Frontal cortex (tissue), 3 donors: ENCODE measurements at regions not wholly inside any gene's neighbourhood (a gene's known extent, or its start where the extent isn't known, plus 50 kb on each side); places are given as distances from the start of the nearest gene placed in this dataset.
"Not testable (repeated sequence)": the region's sequence is repeated elsewhere in the genome, so short reads cannot be mapped to it uniquely, and the experiment has no call there.

ENCODE experiments used
- DNase-seq, 2 donors: peaks; one replicate each; pipeline ENCODE4 v3.0.0; 2012; ENCODE audit warnings: low spot score in 2 of 2
- FAIRE-seq: peaks from 2 replicates; lab custom pipeline; 2012; peaks lifted over from hg19 to GRCh38; lab: Jason Lieb, UNC
- donor health status: control.
- donor health status: control.
- donor health status: control.

DNA sequence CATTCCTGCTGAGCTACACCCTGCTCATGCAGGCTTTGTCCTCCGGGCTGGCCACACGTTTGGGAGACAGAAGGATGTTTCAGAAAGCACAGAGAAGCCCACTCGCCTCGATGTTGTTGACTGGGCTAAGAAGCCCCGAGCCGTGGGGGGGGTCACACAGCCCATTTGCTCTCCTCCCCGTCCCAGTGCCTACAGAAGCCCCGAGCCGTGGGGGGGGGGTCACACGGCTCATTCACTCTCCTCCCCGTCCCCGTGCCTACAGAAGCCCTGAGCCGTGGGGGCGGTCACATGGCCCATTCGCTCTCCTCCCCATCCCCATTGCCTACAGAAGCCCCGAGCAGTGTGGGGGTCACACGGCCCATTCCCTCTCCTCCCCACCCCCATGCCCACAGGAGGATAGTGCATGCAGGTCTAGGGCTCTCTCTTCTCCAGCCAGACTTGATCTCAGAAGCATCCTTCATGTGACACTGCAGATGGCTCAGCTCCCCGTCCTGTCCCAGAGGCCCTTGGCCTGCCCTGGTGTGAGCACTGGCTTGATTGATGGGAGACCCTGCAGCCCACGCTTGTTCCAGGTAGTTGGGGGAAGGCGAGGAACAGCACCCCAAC, 72.9 kb downstream of the NPIPB11 start:
- FAIRE-seq, DNase-seq: not testable (repeated sequence)

DNA sequence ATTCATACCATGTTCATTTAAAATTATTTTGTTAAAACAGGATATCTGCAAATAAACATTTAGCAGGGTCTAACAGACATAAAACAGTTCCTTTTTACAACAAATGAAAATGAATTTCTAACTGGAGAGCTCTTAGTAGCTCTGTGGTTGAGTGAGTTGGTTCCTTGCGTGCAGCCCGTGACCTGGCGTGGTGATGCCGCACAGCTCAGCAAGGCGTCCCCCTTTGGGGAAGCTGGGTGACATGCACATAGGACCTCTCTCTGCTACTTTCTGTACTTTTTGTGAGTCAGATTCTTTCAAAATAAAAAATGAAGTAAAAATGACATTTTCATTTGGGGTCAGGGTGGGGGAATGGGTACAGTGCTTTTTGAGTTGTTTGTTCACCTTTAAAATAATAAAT, 75.9 kb downstream of the NPIPB11 start:
- DNase-seq, FAIRE-seq: not testable (repeated sequence)

DNA sequence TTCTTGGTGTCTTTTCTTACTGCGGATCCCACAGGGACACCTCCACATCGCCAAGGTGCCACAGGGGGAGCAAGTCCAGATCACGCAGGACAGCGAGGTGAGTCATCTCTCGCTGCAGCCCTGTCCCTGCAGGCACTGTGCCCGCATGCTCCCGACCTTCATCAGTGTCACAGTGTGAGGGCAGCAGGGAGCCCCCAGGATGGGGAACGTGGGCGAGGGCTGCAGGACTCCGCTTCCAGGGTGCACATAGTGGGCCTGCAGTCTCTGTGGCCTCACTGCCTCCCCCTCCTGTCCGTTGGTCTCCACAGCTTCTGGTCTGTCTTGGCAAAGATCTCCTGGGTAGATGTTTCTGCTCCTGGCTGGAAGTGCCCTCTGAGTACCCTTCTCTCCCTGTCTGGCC, 78.0 kb downstream of the NPIPB11 start:
- FAIRE-seq, DNase-seq: not testable (repeated sequence)

DNA sequence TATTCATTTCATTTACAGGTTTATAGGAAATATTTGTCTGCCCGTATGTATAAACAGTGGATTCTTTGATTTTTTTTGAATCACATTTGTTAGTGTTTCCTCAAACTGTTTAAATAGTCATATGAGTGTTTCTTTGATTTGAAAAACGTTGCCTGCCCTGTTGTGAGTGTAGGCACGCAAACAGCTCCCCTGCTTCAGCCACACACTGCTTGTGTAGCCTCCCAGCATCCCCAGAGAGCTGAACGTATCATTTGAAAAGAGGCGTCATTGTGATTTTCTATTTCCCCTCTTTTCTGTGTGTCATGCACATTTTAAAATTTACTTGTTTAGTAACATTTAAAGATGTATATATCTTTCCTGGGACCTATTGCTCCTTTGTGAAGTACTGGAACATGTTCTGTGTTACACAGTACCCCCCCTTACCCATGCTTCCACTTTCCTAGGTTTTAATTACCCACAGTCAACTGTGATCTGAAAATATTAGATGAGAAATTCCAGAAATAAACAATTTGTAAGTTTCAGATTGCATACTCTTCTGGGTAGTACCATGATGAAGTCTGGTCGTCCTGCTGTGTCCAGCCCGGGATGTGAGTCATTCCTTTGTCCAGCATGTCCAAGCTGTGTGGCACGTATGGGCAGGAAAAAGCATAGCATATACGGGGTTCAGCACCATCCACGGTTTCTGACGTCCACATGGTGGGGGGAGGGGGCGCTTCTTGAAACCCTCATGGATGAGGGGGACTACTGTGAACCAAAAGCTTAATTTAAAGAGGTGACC, 78.7 kb downstream of the NPIPB11 start:
- FAIRE-seq, DNase-seq: not testable (repeated sequence)

DNA sequence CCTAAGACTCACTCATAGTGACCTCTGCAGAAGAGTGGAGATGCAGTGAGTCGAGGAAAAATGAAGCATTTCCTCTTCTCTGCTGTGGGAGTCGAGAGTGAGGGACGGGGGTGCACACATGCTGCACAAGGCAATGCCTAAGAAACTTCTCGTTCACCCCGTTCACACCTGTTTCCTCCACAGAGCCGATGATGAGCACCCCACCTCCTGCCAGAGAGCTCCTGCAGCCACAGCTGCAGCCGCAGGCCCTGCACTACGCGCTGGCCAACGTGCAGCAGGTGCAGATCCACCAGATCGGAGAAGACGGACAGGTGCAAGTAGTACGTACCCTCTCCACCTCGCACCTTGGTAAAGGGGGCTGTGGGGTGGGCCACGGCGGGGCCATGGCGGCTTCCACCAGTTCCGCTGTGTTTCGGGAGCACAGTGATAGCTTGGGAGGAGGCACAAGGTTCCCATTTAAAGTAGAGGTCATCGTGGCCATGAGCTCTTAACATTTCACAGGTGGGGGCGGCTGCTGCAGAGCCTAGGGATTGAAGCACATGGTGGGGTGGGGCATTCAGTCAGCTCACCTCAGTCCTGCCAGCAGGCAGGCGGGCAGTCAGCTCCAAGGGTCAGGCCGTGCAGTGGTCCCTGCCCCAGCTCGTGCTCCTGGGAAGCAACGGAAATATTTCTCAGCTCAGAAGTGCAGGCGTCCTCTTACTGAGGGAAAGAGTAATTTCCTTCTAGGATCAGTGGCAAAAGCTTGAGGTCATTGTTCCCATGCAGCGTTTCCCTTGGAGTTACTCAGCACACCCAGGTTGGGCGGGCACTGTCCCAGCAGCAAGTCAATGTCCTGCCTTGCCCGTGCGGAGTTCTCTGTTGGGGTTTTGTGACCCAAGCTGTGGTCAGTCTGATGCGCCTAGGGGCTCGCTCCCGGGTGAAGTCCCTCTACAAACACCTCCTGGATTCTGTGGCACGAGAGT, 80.1 kb downstream of the NPIPB11 start:
- FAIRE-seq, DNase-seq: not testable (repeated sequence)

DNA sequence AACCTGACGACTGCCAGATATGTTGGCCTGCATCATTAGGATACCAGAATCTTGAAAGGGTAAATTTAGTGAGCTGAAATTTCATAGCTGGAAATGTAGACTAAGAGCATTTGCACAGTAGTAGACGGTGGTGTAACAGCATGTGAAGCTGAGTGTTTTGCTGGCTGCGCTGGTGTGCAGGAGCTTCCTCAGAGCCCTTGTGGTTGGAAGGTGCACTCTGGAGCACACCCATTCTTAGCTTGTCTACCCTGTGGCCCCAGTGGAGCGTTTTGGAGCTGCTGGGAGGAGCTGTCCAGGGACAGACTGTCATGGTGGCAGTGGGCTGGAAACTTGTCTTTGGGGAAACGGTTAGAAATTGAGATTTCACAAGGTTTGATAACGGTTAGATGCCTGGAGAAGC, 82.8 kb downstream of the NPIPB11 start:
- not testable (repeated sequence) for DNase-seq, FAIRE-seq

DNA sequence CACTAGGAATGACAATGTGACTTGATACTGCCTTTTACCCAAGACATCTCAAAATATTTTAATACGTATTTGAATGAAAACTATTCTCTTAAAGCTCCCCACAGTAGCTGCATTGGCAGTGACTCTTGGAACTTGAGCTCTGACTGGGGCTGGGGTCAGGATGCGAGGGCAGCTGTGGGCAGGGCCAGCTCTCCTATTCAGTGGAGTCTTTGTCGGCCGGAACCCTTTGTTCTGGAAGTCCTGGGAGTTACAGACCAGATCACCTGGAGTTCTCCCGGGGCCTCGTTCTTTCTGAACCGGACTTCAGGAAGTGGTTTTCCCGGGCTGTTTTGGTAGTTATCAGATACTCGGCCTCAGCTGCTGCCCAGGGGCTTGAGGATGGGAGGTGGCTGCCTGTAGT, 84.9 kb downstream of the NPIPB11 start:
- DNase-seq = no peak
- no peak for FAIRE-seq

DNA sequence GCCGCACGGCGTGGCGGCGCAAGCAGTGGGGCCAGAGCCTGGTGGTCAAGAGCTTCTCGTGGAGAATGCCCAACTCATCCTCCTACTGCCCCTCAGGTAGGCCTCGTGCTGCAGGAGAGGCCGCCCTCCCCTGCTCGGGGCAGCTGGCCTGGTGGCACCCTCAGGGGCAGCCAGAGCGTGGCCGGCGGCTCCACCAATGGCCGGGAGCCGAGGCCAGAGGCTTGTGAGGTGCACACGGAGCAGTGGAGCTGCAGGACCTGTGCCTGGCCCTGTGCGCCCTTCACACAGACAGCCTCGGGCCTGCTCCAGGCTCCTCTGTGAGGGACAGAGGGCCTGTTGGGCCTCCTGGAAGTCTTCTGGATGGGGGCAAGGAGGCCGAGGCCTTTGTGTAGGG, 85.5 kb downstream of the NPIPB11 start:
- DNase-seq (no peak), FAIRE-seq (no peak)

DNA sequence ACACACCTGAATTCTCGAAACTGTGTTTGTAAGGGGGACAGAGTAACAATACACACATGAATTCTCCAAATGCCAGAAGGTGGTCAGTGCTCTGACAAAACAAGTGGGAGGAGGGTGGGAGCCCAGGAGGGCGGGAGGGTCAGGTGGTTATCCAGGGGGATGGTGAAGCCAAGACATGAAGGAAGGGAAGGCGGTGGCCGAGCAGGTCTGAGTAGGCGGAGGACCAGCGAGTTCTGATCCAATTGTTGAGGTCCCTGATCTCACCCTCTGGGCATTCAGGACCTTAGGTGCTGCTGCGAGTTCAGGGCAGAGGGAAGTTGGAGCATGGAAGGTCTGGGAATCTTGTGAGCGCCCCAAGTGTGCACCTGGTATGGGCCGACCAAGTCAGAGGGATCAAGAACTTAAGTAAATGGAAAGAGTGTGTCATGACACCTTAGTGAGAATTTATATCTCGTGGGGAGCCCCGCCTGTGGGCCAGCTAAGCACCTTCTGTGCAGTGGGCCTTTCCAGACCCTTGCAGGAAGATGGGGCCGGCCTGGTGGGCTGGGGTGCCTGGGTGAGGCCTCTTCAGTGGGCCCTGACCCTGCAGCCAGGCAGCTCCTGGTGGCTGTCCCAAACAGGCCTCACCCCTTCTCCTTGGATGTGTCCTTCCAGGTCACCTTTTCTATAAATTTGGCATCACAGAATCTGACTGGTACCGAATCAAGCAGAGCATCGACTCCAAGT, 86.1 kb downstream of the NPIPB11 start:
- no peak for FAIRE-seq
- no peak for DNase-seq

DNA sequence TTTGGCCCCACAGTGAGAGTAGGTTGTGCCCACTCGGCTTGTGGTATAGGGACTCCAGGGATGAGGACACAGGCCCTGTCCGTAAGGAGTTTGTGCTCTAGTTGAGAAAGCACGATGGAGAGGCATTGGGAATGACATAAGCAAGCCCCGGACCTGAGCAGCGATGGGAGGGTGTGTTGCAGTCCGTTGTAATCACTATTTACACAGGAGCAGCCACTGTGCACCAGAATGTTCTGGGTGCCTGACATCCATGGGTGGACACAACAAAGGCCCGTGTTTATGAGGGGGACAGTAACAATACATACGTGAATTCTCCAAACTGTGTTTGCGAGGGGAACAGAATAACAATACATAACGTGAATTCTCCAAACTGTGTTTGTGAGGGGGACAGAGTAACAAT, 86.8 kb downstream of the NPIPB11 start:
- FAIRE-seq = no peak
- no peak for DNase-seq

DNA sequence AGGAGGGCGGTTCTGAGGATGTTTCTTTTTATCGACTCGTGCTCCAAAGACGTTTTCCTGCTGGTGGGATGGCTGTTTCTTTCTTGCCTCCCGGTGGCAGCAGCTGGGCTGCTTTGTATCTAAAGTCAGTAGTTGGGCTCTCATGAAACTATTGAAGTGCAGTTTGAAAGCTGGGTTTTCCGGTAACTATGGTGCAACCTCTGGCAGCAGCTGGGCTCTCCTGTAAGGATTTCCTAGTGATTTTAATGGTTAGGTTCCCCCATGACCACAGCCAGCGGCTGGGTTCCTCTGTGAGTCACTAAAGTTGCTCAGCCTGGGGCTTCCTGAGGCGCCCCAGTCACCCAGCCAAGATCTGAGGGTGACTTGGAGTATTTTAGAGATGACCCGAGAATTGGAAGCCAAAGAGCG, 87.9 kb downstream of the NPIPB11 start:
- DNase-seq = not testable (repeated sequence)

DNA sequence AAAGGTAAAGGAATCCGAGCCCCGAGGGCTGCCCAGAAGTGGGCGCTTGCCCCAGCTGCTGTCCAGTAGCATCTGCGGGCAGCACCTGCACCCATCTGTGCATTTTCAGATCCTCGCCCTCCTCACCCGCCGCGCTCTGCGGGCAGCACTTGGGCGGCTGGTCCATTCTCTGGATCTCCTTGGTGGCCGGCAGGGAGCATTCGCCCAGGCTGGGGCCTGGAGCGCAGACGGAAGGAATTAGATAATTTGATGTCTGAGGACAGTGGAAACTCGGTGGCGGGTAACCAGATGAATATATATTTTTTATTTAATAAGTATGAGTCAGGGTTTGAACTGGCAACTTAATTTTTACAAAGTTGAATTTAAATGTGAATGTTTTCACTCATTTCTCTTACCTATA, 88.5 kb downstream of the NPIPB11 start:
- DNase-seq (no peak), FAIRE-seq (no peak)

More for the DNA sequence above, 87.9 kb downstream of the NPIPB11 start:
- not testable (repeated sequence) for FAIRE-seq

DNA sequence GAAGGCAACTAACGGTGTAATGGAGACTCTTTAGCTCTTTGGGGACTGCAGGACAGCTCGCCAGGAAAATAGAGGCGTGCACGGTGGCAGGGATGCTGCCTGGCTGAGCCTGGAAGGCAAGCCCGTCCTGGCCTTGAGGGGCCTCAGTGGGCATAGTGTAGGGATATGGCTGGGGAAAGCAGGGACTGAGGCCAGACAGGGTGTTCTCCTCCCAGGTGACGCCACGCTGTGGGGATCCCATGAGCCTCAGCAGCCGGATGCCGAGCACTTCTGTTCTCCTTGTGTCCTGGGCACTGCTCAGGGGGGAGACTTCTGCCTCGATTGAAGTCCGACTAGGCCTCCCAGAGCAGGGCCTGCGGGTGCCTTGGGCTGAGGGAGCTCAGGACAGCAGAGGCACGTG, 89.2 kb downstream of the NPIPB11 start:
- DNase-seq (no peak), FAIRE-seq (no peak)

DNA sequence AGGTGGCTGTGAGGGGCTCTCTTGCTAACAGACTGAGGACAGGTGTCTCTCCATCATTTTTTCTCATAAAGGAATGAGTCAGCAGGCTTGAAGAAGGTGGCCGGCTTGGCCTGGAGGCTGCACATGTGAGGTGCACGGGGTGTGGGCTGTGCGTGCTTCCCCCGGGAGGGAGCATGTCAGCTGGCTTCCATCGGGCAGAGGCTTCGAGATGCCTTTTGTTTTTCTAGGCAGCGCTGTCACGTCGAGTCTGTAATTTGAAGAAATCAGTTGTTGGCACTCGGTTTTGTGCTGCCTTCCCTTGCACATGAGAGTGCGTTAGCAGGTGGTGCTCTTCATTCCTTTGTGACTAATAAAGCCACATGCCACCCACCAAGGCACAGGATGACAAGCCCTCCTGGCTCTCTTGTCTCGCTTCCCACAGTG, 89.7 kb downstream of the NPIPB11 start:
- DNase-seq = no peak
- no peak for FAIRE-seq

DNA sequence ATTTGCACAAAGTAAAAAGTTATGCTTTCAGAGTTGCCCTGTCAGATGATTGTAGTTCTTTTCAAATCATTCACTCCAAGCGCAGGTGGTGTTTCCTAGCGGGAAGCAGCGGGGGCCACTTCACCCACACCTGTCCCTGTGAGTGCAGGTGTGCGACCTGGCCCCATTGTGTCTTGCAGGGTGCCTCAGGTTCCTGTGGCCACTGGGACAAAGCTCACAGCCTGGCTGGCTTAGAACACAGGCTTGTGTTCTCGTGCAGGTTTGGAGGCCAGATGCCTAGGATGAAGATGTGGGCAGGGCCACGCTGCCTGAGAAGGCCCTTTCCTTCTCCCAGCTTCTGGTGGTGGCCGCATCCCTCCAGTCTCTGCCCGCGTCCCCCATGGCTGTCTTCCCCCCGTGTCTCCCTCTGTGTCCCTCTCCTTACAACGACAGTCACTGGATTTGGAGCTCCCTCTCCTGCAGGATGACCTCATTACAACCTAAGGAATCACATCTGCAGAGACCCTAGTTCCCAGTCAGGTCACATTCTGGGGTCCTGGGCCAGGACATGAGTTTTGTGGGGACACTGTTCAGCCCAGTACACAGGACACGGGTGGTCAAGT, 90.5 kb downstream of the NPIPB11 start:
- DNase-seq (no peak), FAIRE-seq (no peak)

DNA sequence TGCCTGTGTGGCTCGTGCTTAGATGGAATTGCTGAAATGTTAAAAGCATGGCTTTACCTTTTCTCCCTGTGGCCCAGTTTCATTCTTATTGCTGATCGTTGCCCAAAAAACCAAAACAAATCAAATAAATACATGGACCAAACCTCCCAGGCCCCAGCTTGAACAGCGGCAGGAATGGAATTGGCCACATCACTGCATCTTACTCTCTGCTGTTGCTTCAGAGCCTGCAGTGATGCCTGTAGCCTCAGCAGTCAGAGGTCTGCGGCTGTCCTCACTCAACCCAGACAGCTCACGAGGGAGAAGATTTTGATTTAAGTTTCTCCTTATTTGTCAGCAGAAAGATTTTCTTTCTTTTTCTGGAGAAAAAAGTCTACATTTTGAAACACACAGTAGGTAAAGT, 91.5 kb downstream of the NPIPB11 start:
- DNase-seq (no peak), FAIRE-seq (no peak)

DNA sequence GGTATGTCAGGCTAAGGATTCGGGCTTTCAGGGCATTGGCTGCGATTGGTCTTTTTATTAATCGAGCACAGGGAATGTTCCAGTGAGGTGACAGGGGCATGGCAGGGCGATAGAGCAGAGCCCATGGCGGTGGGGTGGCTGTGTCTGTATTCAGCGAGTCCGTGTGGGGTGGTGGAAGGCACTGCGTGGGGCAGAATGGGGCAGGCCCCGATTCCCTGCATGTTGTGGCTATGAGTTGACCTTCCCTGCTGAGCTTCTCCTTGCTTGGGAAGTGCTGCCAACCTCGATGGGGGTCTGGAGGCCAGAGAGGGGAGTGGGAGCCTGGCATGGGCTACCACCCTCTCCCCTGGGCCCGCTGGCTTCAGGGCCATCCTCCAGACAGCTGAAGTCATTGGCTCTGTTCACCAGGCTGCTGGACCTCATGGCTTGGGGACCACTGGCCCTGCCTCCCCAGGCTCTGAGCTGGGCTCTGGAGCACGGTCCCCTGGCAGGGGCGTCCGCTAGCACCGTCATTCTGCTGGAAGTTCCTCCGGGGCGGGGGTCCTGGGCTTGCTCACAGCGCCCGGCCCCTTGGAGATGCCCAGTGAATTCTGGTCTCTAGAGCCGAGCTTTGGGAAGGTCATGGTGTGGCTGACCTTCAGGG, 92.1 kb downstream of the NPIPB11 start:
- no peak for FAIRE-seq
- DNase-seq = no peak

DNA sequence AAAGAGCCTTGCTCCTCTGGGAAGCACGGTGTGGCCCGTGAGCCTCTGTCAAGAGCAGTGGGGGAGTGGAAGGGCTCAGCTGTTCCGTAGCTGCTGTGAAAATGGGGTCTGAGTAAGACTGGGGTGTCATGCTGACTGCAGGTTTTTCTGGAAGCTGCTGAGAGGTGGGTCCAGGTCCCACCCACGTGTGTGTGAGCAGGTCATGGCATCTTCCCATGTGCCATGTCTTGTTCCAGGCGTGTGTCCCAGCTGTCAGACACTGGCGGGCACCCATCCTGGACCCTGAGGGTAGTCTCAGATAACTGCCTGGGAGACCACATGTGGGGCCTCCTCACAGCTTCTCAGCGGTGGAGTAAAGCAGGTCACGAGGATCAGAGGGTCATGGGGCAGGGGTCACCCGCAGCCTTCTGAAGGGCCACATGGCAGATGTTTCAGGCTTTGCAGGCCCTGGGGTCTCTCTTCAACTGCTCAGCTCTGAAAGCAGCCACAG, 92.9 kb downstream of the NPIPB11 start:
- FAIRE-seq (no peak), DNase-seq (no peak)
